Neural cell (in vitro differentiated cells): ENCODE measurements at regions not wholly inside any gene's neighbourhood (a gene's known extent, or its start where the extent isn't known, plus 50 kb on each side); places are given as distances from the start of the nearest gene placed in this dataset.

Experiments used
- H2AFZ ChIP-seq: fragments of 200-600, 300-800 bp; sonication (generic), shearing (Covaris generic); 2 replicates; pipeline ENCODE4 v1.6.0; 2014; ENCODE audit warnings: low read depth, mild to moderate bottlenecking, antibody characterized with exemption, low read length, moderate library complexity
- H3F3A ChIP-seq: fragments of 200-600 bp; shearing (Covaris generic); 2 replicates; pipeline ENCODE4 v1.6.1; 2016; ENCODE audit warnings: mild to moderate bottlenecking, moderate library complexity, mixed read lengths, antibody characterized with exemption, low read length; ENCODE audit not compliant: insufficient read depth, poor library complexity, severe bottlenecking
- H3K27ac ChIP-seq: fragments of 200-600, 300-800 bp; sonication (generic), shearing (Covaris generic); 2 replicates; pipeline ENCODE4 v1.5.1; 2014; ENCODE audit warnings: mild to moderate bottlenecking, low read length, moderate library complexity
- H3K27me3 ChIP-seq: fragments of 300-800, 200-600 bp; sonication (generic), shearing (Covaris generic); 2 replicates; pipeline ENCODE4 v1.6.0; 2014; ENCODE audit warnings: mild to moderate bottlenecking, low read depth, low read length, moderate library complexity; ENCODE audit not compliant: insufficient read depth
- H3K36me3 ChIP-seq: fragments of 300-800, 200-600 bp; sonication (generic), shearing (Covaris generic); 2 replicates; pipeline ENCODE4 v1.5.1; 2014; ENCODE audit warnings: mild to moderate bottlenecking, antibody characterized with exemption, low read length, moderate library complexity; ENCODE audit not compliant: insufficient read depth
- H3K4me2 ChIP-seq: fragments of 300-800, 200-600 bp; sonication (generic), shearing (Covaris generic); 2 replicates; pipeline ENCODE4 v1.6.0; 2014; ENCODE audit warnings: mild to moderate bottlenecking, low read length
- H3K4me3 ChIP-seq: fragments of 300-800, 200-600 bp; sonication (generic), shearing (Covaris generic); 2 replicates; pipeline ENCODE4 v1.5.1; 2014; ENCODE audit warnings: mild to moderate bottlenecking, low read length, moderate library complexity
- H3K79me2 ChIP-seq: fragments of 200-600 bp; shearing (Covaris generic); replicated peaks from 2 replicates; pipeline ENCODE4 v1.6.0; 2014; ENCODE audit warnings: mild to moderate bottlenecking, low read length, moderate library complexity; ENCODE audit not compliant: insufficient read depth
- H3K9ac ChIP-seq: fragments of 300-800, 200-600 bp; sonication (generic), shearing (Covaris generic); 2 replicates; pipeline ENCODE4 v1.6.1; 2016; ENCODE audit warnings: mild to moderate bottlenecking, low read length, mixed read lengths
- H3K9me2 ChIP-seq: fragments of 200-600 bp; shearing (Covaris generic); 2 replicates; pipeline ENCODE4 v1.6.1; 2016; ENCODE audit warnings: mild to moderate bottlenecking, low read length, mixed read lengths; ENCODE audit not compliant: insufficient read depth
- H3K9me3 ChIP-seq: fragments of 200-600, 300-800 bp; sonication (generic), shearing (Covaris generic); 2 replicates; pipeline ENCODE4 v1.6.1; 2016; ENCODE audit warnings: mild to moderate bottlenecking, mixed run types, low read length, moderate library complexity, mixed read lengths
- H4K20me1 ChIP-seq: fragments of 200-600 bp; shearing (Covaris generic); 2 replicates; pipeline ENCODE4 v1.6.1; 2016; ENCODE audit warnings: mild to moderate bottlenecking, mixed run types; ENCODE audit not compliant: insufficient read depth
- EP300 ChIP-seq: fragments of 450-650 bp; conservative IDR thresholded peaks from 2 replicates; pipeline ENCODE4 v1.6.1; 2014; ENCODE audit warnings: antibody characterized with exemption, mild to moderate bottlenecking, moderate library complexity; ENCODE audit not compliant: poor library complexity, severe bottlenecking
- EZH2 ChIP-seq: fragments of 200-600, 300-800 bp; shearing (Covaris generic), sonication (generic); IDR thresholded peaks from 2 replicates; pipeline ENCODE4 v1.6.1; 2014; ENCODE audit warnings: antibody characterized with exemption, low read length, borderline replicate concordance, mild to moderate bottlenecking; ENCODE audit not compliant: insufficient read depth, poor library complexity, severe bottlenecking
- MXI1 ChIP-seq: fragments of 450-650 bp; conservative IDR thresholded peaks from 2 replicates; pipeline ENCODE4 v1.6.1; 2014; ENCODE audit warnings: antibody characterized with exemption, mild to moderate bottlenecking; ENCODE audit not compliant: poor library complexity, severe bottlenecking
- POLR2AphosphoS5 ChIP-seq: IDR thresholded peaks from 2 replicates; pipeline ENCODE4 v1.6.1; 2012
- RAD21 ChIP-seq: fragments of 450-650 bp; conservative IDR thresholded peaks from 2 replicates; pipeline ENCODE4 v1.6.1; 2014; ENCODE audit warnings: antibody characterized with exemption, mild to moderate bottlenecking, moderate library complexity
- REST ChIP-seq: IDR thresholded peaks from 2 replicates; pipeline ENCODE4 v1.6.1; 2012; ENCODE audit warnings: borderline replicate concordance
- SMC3 ChIP-seq: fragments of 450-650 bp; conservative IDR thresholded peaks from 2 replicates; pipeline ENCODE4 v1.6.1; 2014; ENCODE audit warnings: antibody characterized with exemption, mild to moderate bottlenecking, moderate library complexity; ENCODE audit not compliant: poor library complexity
- TAF1 ChIP-seq: IDR thresholded peaks from 2 replicates; pipeline ENCODE4 v1.6.1; 2012; ENCODE audit warnings: low read depth
- TF ChIP-seq, protein P1 (sequence below): fragments of 450-650 bp; IDR thresholded peaks from 2 replicates; pipeline ENCODE4 v1.5.1; 2014; ENCODE audit warnings: antibody characterized with exemption, mild to moderate bottlenecking, moderate library complexity; ENCODE audit not compliant: poor library complexity, severe bottlenecking

GRCh38 chr15:79659691-79660090 is 227.6 kb downstream of the MINAR1 start:
- Histone ChIP-seq H3F3A (no peaks in the 10 kb centered on the region), H3K27ac (peak overlapping the region; percentile 1), H3K36me3 (no peaks in the 10 kb centered on the region), H3K9ac (no peak overlapping the region), H4K20me1 (no peaks in the 10 kb centered on the region), H3K9me3 (no peaks in the 10 kb centered on the region), H3K79me2 (no peaks in the 10 kb centered on the region), H3K9me2 (no peaks in the 10 kb centered on the region), H3K4me3 (no peak overlapping the region), H2AFZ (no peak overlapping the region), H3K4me2 (no peak overlapping the region), H3K27me3 (no peaks in the 10 kb centered on the region)
- TF ChIP-seq RAD21 (no peak), EZH2 (no peak), MXI1 (no peak), REST (no peak), SMC3 (no peak), TAF1 (no peak), EP300 (no peak), POLR2AphosphoS5 (no peak)
- TF ChIP-seq, protein P1, sequence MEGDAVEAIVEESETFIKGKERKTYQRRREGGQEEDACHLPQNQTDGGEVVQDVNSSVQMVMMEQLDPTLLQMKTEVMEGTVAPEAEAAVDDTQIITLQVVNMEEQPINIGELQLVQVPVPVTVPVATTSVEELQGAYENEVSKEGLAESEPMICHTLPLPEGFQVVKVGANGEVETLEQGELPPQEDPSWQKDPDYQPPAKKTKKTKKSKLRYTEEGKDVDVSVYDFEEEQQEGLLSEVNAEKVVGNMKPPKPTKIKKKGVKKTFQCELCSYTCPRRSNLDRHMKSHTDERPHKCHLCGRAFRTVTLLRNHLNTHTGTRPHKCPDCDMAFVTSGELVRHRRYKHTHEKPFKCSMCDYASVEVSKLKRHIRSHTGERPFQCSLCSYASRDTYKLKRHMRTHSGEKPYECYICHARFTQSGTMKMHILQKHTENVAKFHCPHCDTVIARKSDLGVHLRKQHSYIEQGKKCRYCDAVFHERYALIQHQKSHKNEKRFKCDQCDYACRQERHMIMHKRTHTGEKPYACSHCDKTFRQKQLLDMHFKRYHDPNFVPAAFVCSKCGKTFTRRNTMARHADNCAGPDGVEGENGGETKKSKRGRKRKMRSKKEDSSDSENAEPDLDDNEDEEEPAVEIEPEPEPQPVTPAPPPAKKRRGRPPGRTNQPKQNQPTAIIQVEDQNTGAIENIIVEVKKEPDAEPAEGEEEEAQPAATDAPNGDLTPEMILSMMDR: no peak

GRCh38 chr15:79661411-79661810 is 229.3 kb downstream of the MINAR1 start:
- Histone ChIP-seq H4K20me1 (no peaks in the 10 kb centered on the region), H2AFZ (no peak overlapping the region), H3K9me2 (no peaks in the 10 kb centered on the region), H3F3A (no peaks in the 10 kb centered on the region), H3K4me2 (no peak overlapping the region), H3K4me3 (no peak overlapping the region), H3K27me3 (no peaks in the 10 kb centered on the region), H3K79me2 (no peaks in the 10 kb centered on the region), H3K9me3 (no peaks in the 10 kb centered on the region), H3K27ac (no peak overlapping the region), H3K9ac (no peak overlapping the region), H3K36me3 (no peaks in the 10 kb centered on the region)
- TF ChIP-seq, protein P1: no peak
- no peak for TF ChIP-seq MXI1
- TF ChIP-seq EZH2: no peak
- no peak for TF ChIP-seq RAD21
- no peak for TF ChIP-seq REST
- no peak for TF ChIP-seq SMC3
- no peak for TF ChIP-seq POLR2AphosphoS5
- TF ChIP-seq TAF1: no peak
- TF ChIP-seq EP300: no peak
